ENCODE measurements at regions not wholly inside any gene's neighbourhood (a gene's known extent, or its start where the extent isn't known, plus 50 kb on each side); places are given as distances from the start of the nearest gene placed in this dataset.
"Not testable (repeated sequence)": the region's sequence is repeated elsewhere in the genome, so short reads cannot be mapped to it uniquely, and the experiment has no call there.

DNA sequence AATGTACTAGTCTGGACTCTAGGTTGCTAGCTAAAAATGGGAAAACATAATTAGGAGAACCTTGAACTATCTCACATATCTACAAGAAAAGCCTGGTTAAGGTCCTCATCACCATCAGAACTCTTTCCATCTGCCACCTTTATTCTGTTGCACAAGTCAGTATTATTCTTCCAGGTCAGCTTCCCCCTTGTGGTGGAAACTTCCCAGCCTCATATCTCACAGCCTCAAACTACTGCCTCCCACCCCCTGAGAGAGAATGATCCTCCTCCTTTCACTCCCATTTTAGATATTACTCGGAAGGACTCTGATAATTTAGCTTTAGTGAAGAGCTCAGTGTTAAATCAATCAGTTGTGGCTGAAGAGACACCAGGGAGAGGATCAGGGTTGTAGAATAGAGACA lies 197.3 kb downstream of the ZNF92 start:
- TF ChIP-seq, protein P1, sequence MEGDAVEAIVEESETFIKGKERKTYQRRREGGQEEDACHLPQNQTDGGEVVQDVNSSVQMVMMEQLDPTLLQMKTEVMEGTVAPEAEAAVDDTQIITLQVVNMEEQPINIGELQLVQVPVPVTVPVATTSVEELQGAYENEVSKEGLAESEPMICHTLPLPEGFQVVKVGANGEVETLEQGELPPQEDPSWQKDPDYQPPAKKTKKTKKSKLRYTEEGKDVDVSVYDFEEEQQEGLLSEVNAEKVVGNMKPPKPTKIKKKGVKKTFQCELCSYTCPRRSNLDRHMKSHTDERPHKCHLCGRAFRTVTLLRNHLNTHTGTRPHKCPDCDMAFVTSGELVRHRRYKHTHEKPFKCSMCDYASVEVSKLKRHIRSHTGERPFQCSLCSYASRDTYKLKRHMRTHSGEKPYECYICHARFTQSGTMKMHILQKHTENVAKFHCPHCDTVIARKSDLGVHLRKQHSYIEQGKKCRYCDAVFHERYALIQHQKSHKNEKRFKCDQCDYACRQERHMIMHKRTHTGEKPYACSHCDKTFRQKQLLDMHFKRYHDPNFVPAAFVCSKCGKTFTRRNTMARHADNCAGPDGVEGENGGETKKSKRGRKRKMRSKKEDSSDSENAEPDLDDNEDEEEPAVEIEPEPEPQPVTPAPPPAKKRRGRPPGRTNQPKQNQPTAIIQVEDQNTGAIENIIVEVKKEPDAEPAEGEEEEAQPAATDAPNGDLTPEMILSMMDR (IDR thresholded peaks at IDR 0.05): not testable (repeated sequence)
- not testable (repeated sequence) for TF ChIP-seq POLR2A (IDR thresholded peaks at IDR 0.05)

Measured in prostate gland (tissue), 2 donors.